SH-SY5Y (cell line): ENCODE measurements at regions not wholly inside any gene's neighbourhood (a gene's known extent, or its start where the extent isn't known, plus 50 kb on each side); places are given as distances from the start of the nearest gene placed in this dataset.

Source experiments
- GATA2 ChIP-seq: IDR thresholded peaks from 2 replicates; pipeline ENCODE4 v1.6.1; 2011; ENCODE audit warnings: mild to moderate bottlenecking, low read depth, low read length
- GATA3 ChIP-seq: IDR thresholded peaks from 2 replicates; pipeline ENCODE4 v1.6.1; 2011; ENCODE audit warnings: low read depth, mild to moderate bottlenecking, low read length, moderate library complexity

- TF ChIP-seq GATA2 (no peak), GATA3 (no peak)
These were observed 78.8 kb upstream of the CDYL2 start for GRCh38 chr16:80883159-80883642.
